ENCODE measurements at regions not wholly inside any gene's neighbourhood (a gene's known extent, or its start where the extent isn't known, plus 50 kb on each side); places are given as distances from the start of the nearest gene placed in this dataset.

DNA sequence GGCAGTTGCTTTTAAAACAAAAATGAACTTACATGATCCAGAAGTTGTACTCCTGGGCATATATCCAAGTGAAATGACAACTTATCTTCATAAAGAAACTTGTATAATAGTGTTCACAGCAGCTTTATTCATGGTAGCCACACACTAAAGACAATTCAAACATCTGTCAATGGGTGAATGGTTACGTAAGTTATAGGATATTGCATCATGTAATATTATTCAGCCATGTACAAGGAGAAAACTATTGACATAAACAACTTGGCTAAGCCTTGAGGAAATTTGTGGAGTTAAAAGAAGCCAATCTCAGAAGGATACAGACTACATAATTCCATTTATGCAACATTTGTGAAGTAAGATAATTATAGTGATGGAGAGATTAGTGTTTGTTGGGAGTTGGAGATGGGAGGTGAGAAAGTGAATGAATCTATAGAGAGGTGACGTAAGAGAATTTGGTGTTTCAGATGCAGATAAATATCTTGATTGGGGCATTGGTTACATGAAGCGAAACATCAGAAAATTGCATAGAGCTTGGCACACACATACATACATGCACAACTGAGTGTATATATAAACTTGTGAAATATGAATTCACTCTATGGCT is 49.9 kb upstream of the GRIK1 start:
- TF ChIP-seq CTCF (IDR thresholded peaks at IDR 0.05; ENCODE audit: borderline replicate concordance, control extremely low read depth, extremely low read depth, insufficient read depth, missing control alignments), result no peak
- in situ Hi-C loops (cut with MboI; ENCODE audit: low sequenced_read_pairs, unreplicated experiment), result no loop called here
- DNase-seq (ENCODE audit: low spot score), result no peak

Data from GM13976 (cell line).